SH-SY5Y (cell line): ENCODE measurements at regions not wholly inside any gene's neighbourhood (a gene's known extent, or its start where the extent isn't known, plus 50 kb on each side); places are given as distances from the start of the nearest gene placed in this dataset.

ENCODE experiments used
- GATA2 ChIP-seq: IDR thresholded peaks from 2 replicates; pipeline ENCODE4 v1.6.1; 2011; ENCODE audit warnings: mild to moderate bottlenecking, low read depth, low read length
- GATA3 ChIP-seq: IDR thresholded peaks from 2 replicates; pipeline ENCODE4 v1.6.1; 2011; ENCODE audit warnings: low read depth, mild to moderate bottlenecking, low read length, moderate library complexity

DNA sequence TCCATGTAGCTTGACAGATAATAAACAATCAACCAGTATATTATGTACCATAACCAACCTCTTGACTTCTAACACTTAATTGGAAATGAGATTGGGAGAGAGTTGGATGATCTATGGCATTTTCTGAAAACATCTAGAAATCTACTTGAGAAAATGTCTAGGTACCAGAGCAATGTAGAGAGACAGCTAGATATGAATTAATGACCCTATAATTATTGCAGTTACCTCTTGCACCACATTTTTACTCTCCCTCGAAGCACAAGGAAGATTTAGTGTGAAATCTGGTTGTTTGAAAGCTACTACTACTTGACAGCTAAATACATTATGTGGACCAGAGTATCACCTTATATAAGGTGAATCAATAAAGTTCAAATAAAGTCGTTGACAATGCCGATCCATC, 1534.4 kb upstream of the IGFBP7 start:
- TF ChIP-seq GATA3 (no peak), GATA2 (no peak)

GRCh38 chr4:58636381-58636780, 1526.2 kb upstream of the IGFBP7 start:
- TF ChIP-seq GATA2 (no peak), GATA3 (no peak)

DNA sequence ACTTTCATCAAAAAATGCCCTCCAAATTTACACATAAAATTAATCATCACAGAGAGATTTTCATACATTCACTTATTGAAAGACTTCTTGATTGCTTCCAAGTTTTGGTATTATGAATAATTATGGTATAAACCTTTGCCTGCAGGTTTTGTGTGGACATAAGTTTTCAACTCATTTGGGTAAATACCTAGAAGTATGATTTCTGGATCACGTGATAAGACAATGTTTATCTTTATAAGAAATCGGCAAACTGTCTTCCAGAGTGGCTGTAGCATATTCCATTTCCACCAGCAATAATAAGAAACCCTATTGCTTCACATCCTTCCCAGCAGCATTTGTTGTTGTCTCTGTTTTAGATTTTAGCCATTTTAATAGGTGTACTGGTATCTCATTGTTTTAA, 1507.0 kb upstream of the IGFBP7 start:
- TF ChIP-seq GATA3: no peak
- no peak for TF ChIP-seq GATA2

DNA sequence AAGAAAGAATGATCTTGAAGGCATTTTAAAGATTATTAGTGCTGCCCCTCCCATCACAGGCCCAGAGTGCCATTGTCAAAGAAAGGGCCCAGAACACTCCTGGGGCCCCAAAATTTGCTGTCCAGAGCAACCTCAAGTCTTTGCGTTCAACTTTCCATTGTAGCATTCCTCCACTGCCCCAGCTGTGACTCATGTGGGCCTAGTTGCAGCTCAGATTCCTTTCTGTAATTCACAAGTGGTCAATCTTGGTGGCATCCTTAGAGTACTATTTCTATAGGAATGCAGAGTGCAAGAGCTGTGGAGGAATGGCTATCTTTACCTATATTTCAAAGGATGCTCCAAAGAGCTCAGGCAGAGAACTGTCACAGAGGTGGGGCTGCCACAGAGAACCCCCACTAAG, 1500.8 kb upstream of the IGFBP7 start:
- no peak for TF ChIP-seq GATA2
- no peak for TF ChIP-seq GATA3

DNA sequence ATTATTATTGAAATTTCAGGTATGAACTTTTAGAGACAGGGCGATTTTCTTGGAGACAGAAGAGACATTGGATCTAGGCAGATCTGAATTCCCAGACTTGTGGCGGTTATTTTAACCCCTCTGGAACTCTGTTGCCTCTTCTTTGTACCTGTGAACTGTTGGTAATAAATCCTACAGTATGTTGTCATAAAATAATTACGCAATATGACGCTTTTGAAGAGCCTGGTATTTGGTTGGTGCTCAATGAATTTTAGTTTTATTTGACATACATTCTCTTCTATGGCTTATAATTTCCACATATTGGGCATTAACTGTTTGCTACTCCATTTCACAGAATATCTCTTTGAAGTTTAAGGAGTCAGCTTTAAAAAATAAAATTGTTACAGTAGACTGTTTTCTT, 1496.1 kb upstream of the IGFBP7 start:
- TF ChIP-seq GATA3: no peak
- TF ChIP-seq GATA2: no peak

GRCh38 chr4:58603951-58604350, 1493.8 kb upstream of the IGFBP7 start:
- TF ChIP-seq GATA3: no peak
- TF ChIP-seq GATA2: no peak

- TF ChIP-seq GATA3 (no peak), GATA2 (no peak)
These were observed 1492.7 kb upstream of the IGFBP7 start for GRCh38 chr4:58602731-58603359.

DNA sequence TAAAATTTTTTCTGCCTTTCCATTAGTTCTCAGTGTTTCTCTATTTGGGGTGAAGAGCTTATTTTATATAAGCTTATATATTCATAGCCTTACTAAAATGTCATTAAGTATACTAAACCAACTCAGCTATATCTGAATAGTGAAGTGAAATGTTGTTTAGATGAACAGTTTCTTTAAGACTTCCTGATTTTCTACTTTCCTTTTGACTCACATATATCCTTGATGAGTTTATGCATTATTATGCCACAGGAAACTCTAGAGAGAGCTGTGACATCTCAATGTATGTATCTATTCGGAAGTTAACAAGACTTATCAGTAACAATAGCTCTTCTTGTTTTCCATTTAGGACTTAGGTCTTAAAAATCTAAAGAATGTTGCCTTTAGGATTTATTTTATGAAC, 1491.8 kb upstream of the IGFBP7 start:
- TF ChIP-seq GATA2 (no peak), GATA3 (no peak)

GRCh38 chr4:58600290-58600689, 1490.1 kb upstream of the IGFBP7 start:
- TF ChIP-seq GATA2: no peak
- TF ChIP-seq GATA3: no peak

GRCh38 chr4:58590722-58591121, 1480.5 kb upstream of the IGFBP7 start:
- TF ChIP-seq GATA3 (no peak), GATA2 (no peak)

DNA sequence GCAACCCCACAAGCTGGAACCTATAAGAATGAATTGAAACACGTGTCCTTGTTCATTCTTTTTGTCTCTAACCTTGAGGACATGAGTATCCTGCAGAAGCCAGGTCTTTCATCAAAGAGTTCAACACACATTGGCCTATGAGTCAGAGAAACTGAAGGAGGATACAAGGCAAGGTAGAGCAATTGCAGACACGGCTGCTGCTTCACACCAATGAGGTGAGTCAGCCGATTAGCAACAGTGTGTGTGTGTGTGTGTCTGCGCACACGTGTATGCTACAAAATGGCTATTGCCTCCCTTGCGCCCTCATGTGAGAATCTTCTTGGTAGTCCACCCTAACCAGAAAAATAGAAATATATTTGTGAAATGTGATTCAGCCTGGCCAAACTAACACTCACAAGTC, 1477.7 kb upstream of the IGFBP7 start:
- TF ChIP-seq GATA3: no peak
- no peak for TF ChIP-seq GATA2

GRCh38 chr4:58566260-58566659, 1456.1 kb upstream of the IGFBP7 start:
- TF ChIP-seq GATA3 (no peak), GATA2 (no peak)

- TF ChIP-seq GATA3: no peak
- no peak for TF ChIP-seq GATA2
These were observed 1454.7 kb upstream of the IGFBP7 start for GRCh38 chr4:58564695-58565475.

GRCh38 chr4:58561170-58561569, 1451.0 kb upstream of the IGFBP7 start:
- TF ChIP-seq GATA2 (no peak), GATA3 (no peak)

DNA sequence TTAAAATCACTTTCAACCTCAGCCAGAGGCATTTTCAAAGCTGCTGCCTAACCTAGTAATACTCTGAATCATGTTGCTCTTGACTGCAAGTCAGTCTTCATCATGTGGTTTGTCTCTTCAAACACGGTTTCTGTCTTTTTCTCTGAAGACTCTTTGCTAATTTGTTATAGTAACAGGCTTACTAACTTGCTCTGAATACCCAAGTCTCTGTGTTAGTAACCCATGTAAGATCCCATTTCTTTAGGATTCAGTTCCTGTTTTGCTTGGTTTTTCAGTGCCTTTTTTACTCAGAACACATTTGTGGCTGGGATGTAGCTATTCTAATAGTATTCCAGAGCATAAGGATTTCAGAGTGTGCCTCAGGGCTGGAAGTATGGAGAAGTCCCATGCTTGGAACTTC, 1450.6 kb upstream of the IGFBP7 start:
- TF ChIP-seq GATA3: no peak
- TF ChIP-seq GATA2: no peak
